ENCODE measurements at regions not wholly inside any gene's neighbourhood (a gene's known extent, or its start where the extent isn't known, plus 50 kb on each side); places are given as distances from the start of the nearest gene placed in this dataset.
"Not testable (repeated sequence)": the region's sequence is repeated elsewhere in the genome, so short reads cannot be mapped to it uniquely, and the experiment has no call there.

- Histone ChIP-seq H3K36me3 (no peaks in the 10 kb centered on the region), H3K27ac (no peak overlapping the region), H3K9me3 (peaks cover 0 to 29% (median 19%) of the 10 kb centered on the region in 8 donors), H3K4me1 (no peaks in the 10 kb centered on the region), H3K27me3 (replicated peaks in 1 of 7) (no peaks in the 10 kb centered on the region), H3K4me3 (no peak overlapping the region)
- intact Hi-C loops (cut with DNase I; ENCODE audit: low total_unique reads): no loop called here
- no peak for DNase-seq
- TF ChIP-seq POLR2AphosphoS5 (IDR thresholded peaks at IDR 0.05): no peak
- TF ChIP-seq CTCF (IDR thresholded peaks at IDR 0.05 in 8 of 11, conservative IDR thresholded peaks at IDR 0.05 in 3 of 11): no peak
- WGBS, 5 donors: 86 to 94% (median 86%) methylated on average over 3 of the region's 3 CpGs
Measured at GRCh38 chr3:5505163-5505562, 317.7 kb downstream of the EDEM1 start.

GRCh38 chr3:5505997-5506396, 318.5 kb downstream of the EDEM1 start:
- no peak for DNase-seq
- Histone ChIP-seq H3K27ac (no peak overlapping the region), H3K36me3 (no peaks in the 10 kb centered on the region), H3K4me3 (no peak overlapping the region), H3K9me3 (peaks cover 0 to 36% (median 19%) of the 10 kb centered on the region in 8 donors), H3K4me1 (no peaks in the 10 kb centered on the region), H3K27me3 (replicated peaks in 1 of 7) (no peaks in the 10 kb centered on the region)
- intact Hi-C loops (cut with DNase I; ENCODE audit: low total_unique reads): no loop called here
- TF ChIP-seq POLR2A (IDR thresholded peaks at IDR 0.05) (no peak), CTCF (IDR thresholded peaks at IDR 0.05 in 8 of 11, conservative IDR thresholded peaks at IDR 0.05 in 3 of 11) (no peak), POLR2AphosphoS5 (IDR thresholded peaks at IDR 0.05) (no peak)
- 64 to 90% (median 77%) methylated on average over 2 of the region's 2 CpGs for WGBS, 5 donors

GRCh38 chr3:5508860-5509259, 321.4 kb downstream of the EDEM1 start:
- H3K4me3 ChIP-seq; H3K27me3 ChIP-seq (replicated peaks in 1 of 7); H3K27ac ChIP-seq; intact Hi-C loops (cut with DNase I; ENCODE audit: low total_unique reads); H3K36me3 ChIP-seq; H3K4me1 ChIP-seq; DNase-seq: not testable (repeated sequence)
- WGBS, 5 donors: 84 to 92% (median 87%) methylated on average over 3 of the region's 3 CpGs
- peaks cover 0 to 49% (median 31%) of the 10 kb centered on the region in 8 donors for H3K9me3 ChIP-seq

- intact Hi-C loops (cut with DNase I; ENCODE audit: low total_unique reads): no loop called here
Measured at GRCh38 chr3:5510300-5510699, 322.8 kb downstream of the EDEM1 start.

More at GRCh38 chr3:5510300-5510699, 322.8 kb downstream of the EDEM1 start:
- no peak for DNase-seq
- H3K36me3 ChIP-seq: no peaks in the 10 kb centered on the region
- no peak overlapping the region for H3K4me3 ChIP-seq
- H3K27ac ChIP-seq: no peak overlapping the region
- 72 to 92% (median 87%) methylated on average over 4 to 5 of the region's 5 CpGs for WGBS, 5 donors
- H3K9me3 ChIP-seq: peaks cover 0 to 63% (median 45%) of the 10 kb centered on the region in 8 donors
- no peaks in the 10 kb centered on the region for H3K27me3 ChIP-seq (replicated peaks in 1 of 7)
- TF ChIP-seq POLR2AphosphoS5 (IDR thresholded peaks at IDR 0.05) (no peak), CTCF (IDR thresholded peaks at IDR 0.05 in 8 of 11, conservative IDR thresholded peaks at IDR 0.05 in 3 of 11) (no peak), POLR2A (IDR thresholded peaks at IDR 0.05) (no peak)
- no peaks in the 10 kb centered on the region for H3K4me1 ChIP-seq

Data from spleen (tissue), 11 donors.